HEK293T (cell line): ENCODE measurements at regions not wholly inside any gene's neighbourhood (a gene's known extent, or its start where the extent isn't known, plus 50 kb on each side); places are given as distances from the start of the nearest gene placed in this dataset.

Experiments
- BHLHE40 ChIP-seq: fragments of 450-650 bp; IDR thresholded peaks from 2 replicates; pipeline ENCODE4 v1.6.1; 2016; ENCODE audit warnings: mild to moderate bottlenecking, moderate library complexity, borderline replicate concordance
- FOXK2 ChIP-seq: fragments of 450-650 bp; IDR thresholded peaks from 2 replicates; pipeline ENCODE4 v1.6.1; 2016; ENCODE audit warnings: mild to moderate bottlenecking
- FOXM1 ChIP-seq: fragments of 450-650 bp; IDR thresholded peaks from 2 replicates; pipeline ENCODE4 v1.6.1; 2017; ENCODE audit warnings: mild to moderate bottlenecking, borderline replicate concordance
- SP1 ChIP-seq: fragments of 450-650 bp; IDR thresholded peaks from 2 replicates; pipeline ENCODE4 v1.6.1; 2017
- TARDBP ChIP-seq: fragments of 450-650 bp; IDR thresholded peaks from 2 replicates; pipeline ENCODE4 v1.6.1; 2016

- TF ChIP-seq BHLHE40 = no peak
- no peak for TF ChIP-seq FOXM1
- no peak for TF ChIP-seq SP1
- TF ChIP-seq FOXK2 = no peak
- no peak for TF ChIP-seq TARDBP
These were observed 87.8 kb upstream of the BTG1 start for GRCh38 chr12:92233346-92234015.
